ENCODE measurements at regions not wholly inside any gene's neighbourhood (a gene's known extent, or its start where the extent isn't known, plus 50 kb on each side); places are given as distances from the start of the nearest gene placed in this dataset.

DNA sequence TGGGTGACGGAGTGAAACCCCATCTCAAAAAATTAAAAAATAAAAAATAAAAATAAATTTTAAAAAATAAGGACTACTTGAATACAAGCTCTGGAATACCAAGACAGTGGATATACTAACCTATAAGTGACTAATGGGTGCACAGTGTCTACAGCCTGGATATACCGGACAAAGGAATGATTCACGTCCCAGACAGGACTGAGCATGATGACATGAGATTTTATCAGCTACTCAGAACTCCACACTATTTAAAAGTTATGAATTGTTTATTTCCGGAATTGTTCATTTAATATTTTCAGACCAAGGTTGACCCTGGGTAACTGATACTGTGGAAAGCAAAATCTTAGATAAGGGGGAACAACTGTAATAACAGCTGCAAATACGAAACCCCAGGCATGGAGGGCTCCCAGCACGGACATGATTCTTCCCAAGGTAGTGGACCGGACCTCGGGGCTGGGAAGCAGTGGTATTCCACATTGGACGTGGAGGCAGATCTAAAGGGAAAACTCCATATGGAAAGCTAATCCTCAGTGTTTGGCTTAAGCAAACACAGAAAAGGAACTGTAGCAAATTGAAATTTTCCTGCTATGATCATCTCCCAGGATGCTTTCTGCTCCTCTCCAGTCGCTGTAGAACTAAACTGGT, 102.6 kb upstream of the TSHZ3 start:
- Mint-ChIP-seq H3K4me3 (ENCODE audit: unreplicated experiment) (no peak overlapping the region), H3K9me3 (ENCODE audit: unreplicated experiment) (peaks cover 26% of the 10 kb centered on the region), H3K27me3 (ENCODE audit: insufficient read depth, unreplicated experiment) (no peaks in the 10 kb centered on the region), H3K4me1 (ENCODE audit: insufficient read depth, unreplicated experiment) (no peaks in the 10 kb centered on the region), H3K36me3 (ENCODE audit: insufficient read depth, unreplicated experiment) (no peaks in the 10 kb centered on the region), H3K27ac (ENCODE audit: low read depth, unreplicated experiment) (no peak overlapping the region)
- no TSS peak for BruUV-seq (replicated peaks)
- no peak for DNase-seq (ENCODE audit: unreplicated experiment)
- TF ChIP-seq, protein P1, sequence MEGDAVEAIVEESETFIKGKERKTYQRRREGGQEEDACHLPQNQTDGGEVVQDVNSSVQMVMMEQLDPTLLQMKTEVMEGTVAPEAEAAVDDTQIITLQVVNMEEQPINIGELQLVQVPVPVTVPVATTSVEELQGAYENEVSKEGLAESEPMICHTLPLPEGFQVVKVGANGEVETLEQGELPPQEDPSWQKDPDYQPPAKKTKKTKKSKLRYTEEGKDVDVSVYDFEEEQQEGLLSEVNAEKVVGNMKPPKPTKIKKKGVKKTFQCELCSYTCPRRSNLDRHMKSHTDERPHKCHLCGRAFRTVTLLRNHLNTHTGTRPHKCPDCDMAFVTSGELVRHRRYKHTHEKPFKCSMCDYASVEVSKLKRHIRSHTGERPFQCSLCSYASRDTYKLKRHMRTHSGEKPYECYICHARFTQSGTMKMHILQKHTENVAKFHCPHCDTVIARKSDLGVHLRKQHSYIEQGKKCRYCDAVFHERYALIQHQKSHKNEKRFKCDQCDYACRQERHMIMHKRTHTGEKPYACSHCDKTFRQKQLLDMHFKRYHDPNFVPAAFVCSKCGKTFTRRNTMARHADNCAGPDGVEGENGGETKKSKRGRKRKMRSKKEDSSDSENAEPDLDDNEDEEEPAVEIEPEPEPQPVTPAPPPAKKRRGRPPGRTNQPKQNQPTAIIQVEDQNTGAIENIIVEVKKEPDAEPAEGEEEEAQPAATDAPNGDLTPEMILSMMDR (IDR thresholded peaks at IDR 0.05; ENCODE audit: unreplicated experiment), result no peak
- POLR2A ChIA-PET, result no interaction called here
- CTCF ChIA-PET, result interaction anchor here (0.7 to 1.1 kb wide), 2 partner anchors 158 to 764 kb away, joined by 3 to 5 read pairs; no protein-coding TSS in a partner anchor
- intact Hi-C loops (cut with micrococcal nuclease), result no loop called here

DNA sequence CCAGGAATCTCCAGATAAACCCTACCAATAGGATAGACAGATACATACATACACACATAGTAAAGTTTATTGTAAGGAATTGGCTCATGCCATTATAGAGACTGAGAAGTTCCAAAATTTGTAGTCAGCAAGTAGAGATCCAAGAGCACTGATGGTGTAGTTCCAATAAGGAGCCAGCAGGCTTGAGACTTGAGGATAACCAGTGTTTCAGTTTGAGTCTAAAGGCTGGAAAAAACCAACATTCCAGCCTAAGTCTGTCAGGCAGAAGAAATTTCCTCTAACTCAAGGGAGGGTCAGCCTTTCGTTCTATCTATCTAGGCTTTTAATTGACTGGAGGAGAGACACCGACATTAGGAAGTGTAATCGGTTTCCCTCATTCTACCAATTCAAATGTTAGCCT, 110.2 kb upstream of the TSHZ3 start:
- ChIA-PET CTCF (no interaction called here), POLR2A (no interaction called here)
- intact Hi-C loops (cut with micrococcal nuclease), result no loop called here
- no peak overlapping the region for H3K4me3 Mint-ChIP-seq (ENCODE audit: unreplicated experiment)
- H3K4me1 Mint-ChIP-seq (ENCODE audit: insufficient read depth, unreplicated experiment), result no peaks in the 10 kb centered on the region
- H3K36me3 Mint-ChIP-seq (ENCODE audit: insufficient read depth, unreplicated experiment), result no peaks in the 10 kb centered on the region
- no peaks in the 10 kb centered on the region for H3K27me3 Mint-ChIP-seq (ENCODE audit: insufficient read depth, unreplicated experiment)
- peaks cover 32% of the 10 kb centered on the region for H3K9me3 Mint-ChIP-seq (ENCODE audit: unreplicated experiment)
- DNase-seq (ENCODE audit: unreplicated experiment), result no peak
- BruUV-seq (replicated peaks), result no TSS peak
- TF ChIP-seq, protein P1 (IDR thresholded peaks at IDR 0.05; ENCODE audit: unreplicated experiment), result no peak
- no peak overlapping the region for H3K27ac Mint-ChIP-seq (ENCODE audit: low read depth, unreplicated experiment)

DNA sequence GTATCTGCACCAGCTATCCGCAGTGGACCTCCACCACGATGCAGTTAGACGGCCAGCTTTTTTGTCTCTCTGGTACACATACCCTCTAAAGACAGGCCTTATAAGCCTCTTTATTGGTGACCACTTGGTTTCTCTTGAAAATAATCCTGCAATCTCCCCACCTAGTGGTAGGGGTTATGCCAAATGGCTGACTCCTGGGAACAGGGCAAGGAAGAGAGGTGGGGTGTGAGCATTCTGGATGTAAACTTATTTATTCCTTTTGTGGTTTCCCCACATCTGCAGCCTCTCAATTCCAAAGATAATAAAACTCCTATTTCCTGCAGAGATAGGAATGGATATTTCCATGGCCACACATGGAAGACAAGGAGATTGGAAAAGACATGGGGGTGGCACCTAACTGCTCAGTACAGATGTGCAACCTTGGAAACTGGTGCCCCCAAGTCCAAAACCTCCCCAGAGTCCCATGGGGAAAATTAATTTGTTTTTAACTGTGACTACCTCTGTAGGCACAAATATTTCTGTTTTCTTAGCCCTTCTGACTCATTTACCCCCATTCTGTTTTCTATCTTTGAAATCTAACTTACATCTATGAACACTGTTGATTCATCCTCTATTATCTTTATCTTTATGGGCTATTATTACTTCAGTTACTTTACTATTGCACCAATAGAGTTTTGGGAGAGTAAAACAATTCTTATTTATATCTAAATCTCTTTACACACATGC, 112.7 kb upstream of the TSHZ3 start:
- ChIA-PET POLR2A (no interaction called here), CTCF (no interaction called here)
- Mint-ChIP-seq H3K27me3 (ENCODE audit: insufficient read depth, unreplicated experiment) (no peaks in the 10 kb centered on the region), H3K4me1 (ENCODE audit: insufficient read depth, unreplicated experiment) (no peaks in the 10 kb centered on the region), H3K4me3 (ENCODE audit: unreplicated experiment) (no peak overlapping the region), H3K36me3 (ENCODE audit: insufficient read depth, unreplicated experiment) (no peaks in the 10 kb centered on the region), H3K27ac (ENCODE audit: low read depth, unreplicated experiment) (no peak overlapping the region), H3K9me3 (ENCODE audit: unreplicated experiment) (peaks cover 26% of the 10 kb centered on the region)
- TF ChIP-seq, protein P1 (IDR thresholded peaks at IDR 0.05; ENCODE audit: unreplicated experiment), result no peak
- BruUV-seq (replicated peaks), result no TSS peak
- DNase-seq (ENCODE audit: unreplicated experiment), result no peak
- intact Hi-C loops (cut with micrococcal nuclease), result no loop called here

DNA sequence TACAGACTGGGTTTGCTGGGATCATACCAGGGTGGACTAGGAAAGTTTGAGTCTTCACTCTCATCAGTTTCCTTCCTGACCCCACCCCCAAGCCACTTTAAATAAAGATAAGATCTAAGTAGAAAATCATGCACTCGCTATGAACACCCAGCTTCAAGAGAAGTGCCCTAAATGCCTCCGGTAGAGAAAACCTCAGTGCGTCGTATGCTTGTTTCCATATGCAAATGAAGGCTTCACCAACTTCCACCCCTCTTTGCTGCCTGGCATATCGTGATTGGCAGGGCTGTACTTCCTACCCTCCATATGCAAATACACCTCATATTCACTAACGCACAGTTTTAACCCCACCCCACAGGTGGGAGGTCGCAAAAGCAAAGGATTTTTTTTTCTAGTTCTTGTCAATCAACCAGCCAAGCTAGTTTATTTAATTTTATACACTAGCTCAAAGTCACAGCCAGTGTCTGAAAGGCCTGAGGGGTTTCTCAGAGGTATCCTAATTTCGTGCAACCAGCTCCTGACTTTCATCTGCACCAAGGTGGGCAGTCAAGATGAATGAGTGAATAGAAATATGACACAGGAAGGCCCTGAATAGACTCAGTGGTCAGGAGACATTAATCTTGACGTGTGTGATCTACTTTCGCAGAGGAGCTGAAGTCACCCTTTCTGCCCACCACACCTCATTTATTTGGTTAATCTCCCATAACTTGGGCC, 121.1 kb upstream of the TSHZ3 start:
- H3K4me1 Mint-ChIP-seq (ENCODE audit: insufficient read depth, unreplicated experiment), result no peaks in the 10 kb centered on the region
- no peak overlapping the region for H3K27ac Mint-ChIP-seq (ENCODE audit: low read depth, unreplicated experiment)
- no peak overlapping the region for H3K4me3 Mint-ChIP-seq (ENCODE audit: unreplicated experiment)
- H3K36me3 Mint-ChIP-seq (ENCODE audit: insufficient read depth, unreplicated experiment), result peaks cover 6% of the 10 kb centered on the region
- peaks cover 16% of the 10 kb centered on the region for H3K9me3 Mint-ChIP-seq (ENCODE audit: unreplicated experiment)
- TF ChIP-seq, protein P1 (IDR thresholded peaks at IDR 0.05; ENCODE audit: unreplicated experiment), result no peak
- intact Hi-C loops (cut with micrococcal nuclease), result no loop called here
- H3K27me3 Mint-ChIP-seq (ENCODE audit: insufficient read depth, unreplicated experiment), result no peaks in the 10 kb centered on the region
- POLR2A ChIA-PET, result no interaction called here
- no TSS peak for BruUV-seq (replicated peaks)
- no peak for DNase-seq (ENCODE audit: unreplicated experiment)
- CTCF ChIA-PET, result interaction anchor here (0.6 kb wide), 1 partner anchor 1019 kb away, joined by 3 read pairs; no protein-coding TSS in a partner anchor
